ENCODE measurements at regions not wholly inside any gene's neighbourhood (a gene's known extent, or its start where the extent isn't known, plus 50 kb on each side); places are given as distances from the start of the nearest gene placed in this dataset.
"Not testable (repeated sequence)": the region's sequence is repeated elsewhere in the genome, so short reads cannot be mapped to it uniquely, and the experiment has no call there.

DNA sequence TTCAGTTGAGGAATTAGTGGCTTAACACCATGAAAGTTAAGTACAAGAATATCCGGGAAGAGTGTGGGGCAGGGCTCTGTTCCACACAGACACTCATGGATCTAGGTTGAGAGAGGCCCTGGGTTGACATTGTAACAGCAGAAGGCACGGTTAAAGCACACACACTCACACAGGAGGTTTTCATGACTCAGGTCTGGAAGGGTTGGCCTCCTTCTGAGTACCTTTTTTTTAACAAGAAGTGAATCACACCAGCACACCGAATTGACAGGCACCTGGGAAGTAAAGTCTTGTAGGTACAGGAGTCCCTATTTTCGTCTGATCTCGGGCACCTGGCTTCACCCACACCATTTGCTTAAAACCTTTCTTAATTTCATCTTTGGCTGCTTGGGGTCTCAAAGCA lies 509.4 kb upstream of the ADARB2 start:
- no peak for DNase-seq (ENCODE audit: low read depth)

DNA sequence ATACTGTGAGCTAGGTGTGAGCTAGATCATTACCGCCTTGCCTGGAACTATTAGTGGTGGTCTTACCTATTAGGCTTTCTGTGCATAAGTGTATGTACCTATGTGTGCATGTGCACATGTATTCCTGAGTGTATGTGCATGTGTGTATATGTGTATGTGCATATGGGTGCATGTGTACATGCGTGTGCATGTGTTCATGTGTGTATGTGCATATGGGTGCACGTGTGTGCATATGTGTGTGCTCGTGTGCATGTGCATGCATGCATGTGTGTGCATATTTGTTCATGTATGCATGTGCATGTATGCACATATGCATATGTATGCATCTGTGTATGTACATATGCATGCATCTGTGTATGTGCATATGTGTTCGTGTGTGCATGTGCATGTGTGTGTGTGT lies 508.3 kb upstream of the ADARB2 start:
- DNase-seq (ENCODE audit: low read depth): no peak

DNA sequence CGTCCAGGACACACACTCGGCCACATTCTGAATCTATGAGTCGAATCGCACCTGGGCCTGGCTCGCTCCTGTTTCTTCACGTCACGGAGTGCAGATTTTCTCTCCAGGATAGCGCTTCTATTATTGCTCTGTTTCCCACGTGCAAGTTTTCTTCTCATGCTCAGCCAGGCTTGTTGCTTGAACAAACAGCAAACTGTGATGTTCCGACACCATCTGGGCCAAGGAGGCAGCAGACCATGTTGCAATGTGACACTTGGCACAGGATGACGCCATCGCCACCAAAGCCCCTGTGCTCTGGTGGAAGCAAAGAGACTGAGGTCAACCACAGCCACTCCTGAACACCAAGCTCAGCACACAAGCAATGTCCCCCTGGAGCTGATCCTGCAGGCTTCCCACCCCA lies 507.1 kb upstream of the ADARB2 start:
- no peak for DNase-seq (ENCODE audit: low read depth)

DNA sequence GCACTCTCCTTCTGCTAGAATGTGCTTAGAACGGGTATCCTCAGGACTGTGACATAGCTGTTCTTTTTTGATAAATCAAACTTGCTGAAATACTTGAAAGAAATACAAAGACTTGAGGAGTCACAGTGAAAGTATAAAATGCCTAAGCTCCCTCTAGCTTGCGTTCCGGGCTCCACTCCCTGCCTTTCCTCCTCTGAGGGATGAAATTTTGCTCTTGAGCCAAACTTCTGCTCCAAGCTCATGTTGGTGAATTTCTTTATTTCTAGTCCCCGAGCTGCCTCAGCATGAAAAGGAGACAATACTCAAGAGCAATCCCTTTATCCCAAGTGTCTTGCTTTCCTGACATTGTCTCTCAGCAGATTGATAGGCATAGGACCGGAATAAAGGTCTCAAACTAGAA lies 499.6 kb upstream of the ADARB2 start:
- no peak for DNase-seq (ENCODE audit: low read depth)

DNA sequence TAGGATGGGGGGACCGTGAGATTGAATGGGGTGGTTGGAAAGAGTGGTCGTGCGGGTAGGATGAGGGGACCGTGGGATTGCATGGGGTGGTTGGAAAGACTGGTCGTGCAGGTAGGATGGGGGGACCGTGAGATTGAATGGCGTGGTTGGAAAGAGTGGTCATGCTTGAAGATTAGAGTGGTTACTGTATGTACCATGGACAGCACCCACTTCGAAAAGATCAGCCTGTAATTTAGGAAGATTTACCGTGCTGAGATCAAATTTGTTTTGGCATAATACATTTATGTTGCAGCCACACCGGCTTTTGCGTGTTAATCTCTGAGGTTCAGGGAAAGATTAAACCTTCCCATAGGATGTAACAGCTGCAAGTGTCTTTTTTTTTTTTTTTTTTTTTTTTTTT lies 495.2 kb upstream of the ADARB2 start:
- DNase-seq (ENCODE audit: low read depth): no peak

DNA sequence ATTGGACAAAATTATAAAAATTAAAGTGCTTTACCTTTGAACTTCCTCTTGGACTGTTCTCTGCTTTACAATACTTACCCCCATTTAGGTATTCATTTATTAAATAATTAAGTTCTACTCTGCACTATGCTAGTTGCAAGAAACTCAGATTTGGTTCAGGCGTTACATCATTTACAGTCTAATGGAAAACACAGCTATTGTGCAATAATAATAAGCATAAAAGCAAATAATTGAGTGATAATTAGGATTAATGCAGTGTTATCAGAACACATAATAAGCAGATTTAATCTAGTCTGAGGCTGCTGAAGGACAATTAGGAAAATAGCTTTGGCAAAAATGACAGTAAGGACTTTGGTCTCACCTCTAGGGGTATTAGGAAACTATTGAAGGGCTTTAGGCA lies 493.2 kb upstream of the ADARB2 start:
- DNase-seq (ENCODE audit: low read depth): no peak

DNA sequence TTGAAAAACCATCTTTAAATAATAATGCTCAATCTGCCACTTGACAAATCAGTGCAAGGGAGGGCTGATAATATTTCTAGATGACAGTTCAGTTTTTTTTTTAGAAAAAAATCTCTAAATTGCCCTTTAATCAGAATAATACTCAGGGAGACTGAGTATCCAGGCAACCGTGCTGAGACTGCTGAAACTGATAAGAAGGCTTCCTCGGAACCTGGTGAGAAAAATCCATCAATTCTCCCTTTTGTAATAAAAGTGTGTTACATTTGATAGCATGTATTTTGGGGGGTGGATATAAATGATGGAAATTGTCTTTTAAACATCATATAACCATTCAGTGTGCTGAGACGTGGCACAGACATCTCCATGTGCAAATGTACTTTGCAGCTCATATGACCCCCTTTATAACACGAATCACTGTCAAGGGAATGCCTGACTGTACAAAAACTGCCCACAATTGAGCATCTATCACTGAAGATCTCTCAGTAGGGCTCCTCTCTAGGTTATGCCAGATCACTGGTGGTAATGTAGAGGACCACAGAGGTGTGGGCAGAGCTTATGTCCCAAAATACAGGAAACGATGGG lies 491.1 kb upstream of the ADARB2 start:
- DNase-seq (ENCODE audit: low read depth): no peak

DNA sequence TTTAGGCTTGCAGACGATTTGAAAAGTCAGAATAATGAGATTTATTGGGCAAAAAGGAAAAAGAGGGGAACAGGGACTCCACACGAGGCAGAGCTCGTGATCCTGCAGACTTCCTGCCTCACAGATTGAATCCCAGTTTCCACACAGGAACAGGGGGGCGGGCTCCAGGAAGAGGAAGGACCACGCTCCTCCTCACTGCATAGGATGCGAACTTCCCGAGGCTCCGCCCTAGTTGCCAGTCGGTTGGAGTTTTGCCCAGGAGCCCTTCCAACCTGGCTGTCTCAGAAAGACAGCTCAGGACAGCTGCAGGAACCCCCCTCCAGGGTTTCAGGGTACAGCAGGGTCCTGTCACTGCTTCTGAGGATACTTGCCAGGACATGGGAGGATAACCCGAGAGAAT lies 488.3 kb upstream of the ADARB2 start:
- no peak for DNase-seq (ENCODE audit: low read depth)

DNA sequence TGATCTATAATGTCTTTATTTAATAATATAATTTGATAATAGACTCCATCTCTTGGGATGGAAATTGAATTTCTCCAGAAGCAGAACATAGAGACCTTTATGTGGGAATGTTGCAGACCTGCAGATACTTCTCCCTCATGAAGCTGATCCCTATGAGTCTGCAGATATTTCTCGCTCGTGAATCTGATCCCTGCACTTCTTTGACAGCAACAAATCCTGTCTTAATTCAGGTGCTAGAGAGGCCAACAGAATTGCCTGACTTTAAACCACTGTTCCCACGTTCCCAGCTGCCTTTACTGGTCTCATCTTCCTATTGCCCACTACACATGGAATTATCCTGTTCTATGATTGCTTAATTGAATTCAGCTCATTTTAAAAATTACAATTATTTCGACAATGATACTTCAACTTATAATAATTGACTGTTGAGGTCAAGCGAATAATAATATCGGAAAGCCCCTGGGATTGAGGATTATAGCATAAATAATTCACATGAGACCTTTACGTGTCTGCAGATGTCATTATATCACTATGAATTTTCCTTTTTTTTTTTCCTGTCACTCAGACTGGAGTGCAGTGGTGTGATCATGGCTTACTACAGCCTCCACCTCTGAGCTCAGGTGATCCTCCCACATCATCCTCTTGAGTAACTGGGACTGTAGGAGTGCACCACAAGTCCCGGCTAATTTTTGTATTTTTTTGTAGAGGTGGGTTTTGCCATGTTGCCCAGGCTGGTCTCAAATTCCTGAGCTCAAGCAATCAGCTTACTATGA lies 486.4 kb upstream of the ADARB2 start:
- DNase-seq (ENCODE audit: low read depth): no peak

DNA sequence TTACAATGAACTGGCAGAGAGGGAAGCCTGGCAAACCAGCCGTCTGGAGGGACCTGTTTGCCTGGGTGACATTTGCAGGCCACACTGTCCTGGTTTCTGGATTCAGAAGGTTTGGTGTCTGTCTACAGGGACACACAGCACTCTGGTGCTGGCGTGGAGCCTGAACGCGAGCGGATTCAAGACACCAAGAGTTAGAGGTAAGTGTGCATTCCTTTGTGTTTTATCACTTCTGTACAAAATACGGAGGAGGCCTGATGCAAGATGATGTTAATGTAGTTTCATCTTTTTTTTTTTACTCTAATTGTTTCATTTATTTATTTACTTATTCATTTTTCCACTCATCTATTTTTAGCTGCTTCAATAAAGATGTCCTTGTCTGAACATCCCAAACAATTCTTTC lies 485.3 kb upstream of the ADARB2 start:
- DNase-seq (ENCODE audit: low read depth): no peak

DNA sequence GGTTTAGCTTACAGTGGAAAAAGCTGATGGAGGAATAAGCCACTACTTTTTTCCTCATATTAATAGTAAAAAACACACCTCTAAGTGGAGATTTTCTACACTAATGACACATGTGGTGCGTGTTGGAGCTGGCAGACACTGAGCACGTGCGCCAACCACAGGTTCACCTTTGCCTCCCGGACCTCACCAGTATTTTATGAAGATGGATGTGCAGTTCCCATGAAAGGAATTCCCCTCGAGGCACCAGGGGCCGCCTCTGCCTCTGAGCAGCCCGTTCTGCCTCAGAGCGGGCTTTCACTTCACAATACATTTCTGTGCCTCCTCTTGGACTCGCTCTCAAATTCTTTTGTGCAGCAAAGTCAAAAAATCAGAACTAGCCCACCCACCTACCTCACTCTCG lies 477.5 kb upstream of the ADARB2 start:
- no peak for DNase-seq (ENCODE audit: low read depth)

DNA sequence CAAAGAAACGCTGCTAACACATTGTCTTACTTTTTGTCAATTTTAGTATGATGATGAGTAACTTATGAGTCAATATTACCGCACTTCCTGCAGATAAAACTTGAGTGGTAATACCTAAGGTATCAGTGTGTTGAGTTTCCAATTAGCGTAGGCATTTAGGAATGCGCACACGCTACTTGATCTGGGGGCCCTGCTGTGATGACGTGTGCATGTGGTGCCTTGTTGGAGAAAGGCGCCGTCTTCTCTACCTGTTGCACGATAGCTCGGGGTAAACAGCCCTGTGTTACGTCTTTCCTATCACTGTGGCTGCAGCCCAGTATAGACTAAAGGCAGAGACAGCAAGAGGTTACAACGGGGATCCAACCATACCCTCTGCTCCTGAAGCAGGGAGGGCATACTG lies 476.8 kb upstream of the ADARB2 start:
- DNase-seq (ENCODE audit: low read depth): no peak

DNA sequence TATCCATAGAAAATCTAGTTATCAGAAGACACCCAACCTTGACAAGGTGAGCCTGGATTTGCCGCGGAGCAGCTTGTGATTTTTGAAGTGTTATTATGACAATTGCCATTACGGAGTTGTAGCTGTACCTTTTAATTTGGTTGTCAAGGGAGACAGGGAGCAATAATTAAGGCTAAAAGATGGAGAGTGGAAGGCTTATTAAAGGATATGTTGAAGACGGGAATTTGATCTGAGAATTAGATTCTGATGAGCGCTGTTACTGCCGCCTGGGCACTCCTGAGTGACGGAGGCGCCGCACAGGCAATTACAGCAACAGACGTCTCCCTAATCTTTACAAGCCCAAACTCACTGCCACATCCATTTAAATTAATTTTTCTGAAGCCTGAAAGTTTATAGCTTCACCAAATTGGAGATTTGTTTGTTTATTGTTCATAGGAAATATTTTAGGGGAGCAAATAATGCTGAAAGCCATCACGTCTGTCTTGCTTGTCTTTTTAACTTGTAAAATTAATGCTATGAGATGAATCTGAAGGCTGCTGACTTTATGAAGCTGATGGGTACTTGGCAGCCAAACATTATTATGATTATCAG lies 475.0 kb upstream of the ADARB2 start:
- no peak for DNase-seq (ENCODE audit: low read depth)

DNA sequence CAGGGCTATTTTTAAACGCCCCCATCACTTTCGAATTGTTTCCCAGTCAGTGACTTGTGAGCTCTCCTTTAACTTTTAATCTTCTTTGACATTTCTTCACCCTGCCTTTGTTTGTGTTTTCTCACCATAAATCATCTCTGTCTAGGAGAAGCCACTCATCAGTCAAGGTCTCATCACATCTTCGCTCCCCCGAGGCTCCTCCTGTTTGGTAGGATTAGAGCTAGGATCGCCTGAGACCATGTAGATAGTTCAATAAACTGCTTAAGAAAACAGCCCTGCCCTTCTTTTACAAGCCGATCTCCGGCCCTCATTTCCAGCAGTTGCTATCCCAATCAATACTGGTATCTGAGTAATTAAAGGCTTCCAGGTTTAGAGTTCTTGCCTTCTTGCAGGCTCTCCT lies 472.8 kb upstream of the ADARB2 start:
- no peak for DNase-seq (ENCODE audit: low read depth)

DNA sequence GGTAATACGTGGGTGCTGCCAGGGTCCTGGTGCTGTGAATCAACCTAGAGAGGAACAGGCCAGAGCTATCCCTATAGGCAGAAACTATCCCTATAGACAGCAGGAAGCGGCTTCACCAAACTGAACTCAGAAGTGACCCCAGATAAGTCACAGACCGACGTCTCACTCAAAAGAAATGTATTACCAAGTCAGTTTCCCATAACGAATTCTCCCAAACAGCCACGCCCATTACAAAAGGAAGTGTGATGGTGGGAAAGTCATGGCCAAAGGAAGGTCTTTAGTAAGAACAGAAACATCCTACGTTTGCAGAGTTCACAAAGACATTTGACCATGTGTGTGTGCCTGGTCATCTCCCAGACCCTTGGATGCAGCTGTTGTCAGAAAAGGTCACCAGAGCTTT lies 470.8 kb upstream of the ADARB2 start:
- DNase-seq (ENCODE audit: low read depth): no peak

DNA sequence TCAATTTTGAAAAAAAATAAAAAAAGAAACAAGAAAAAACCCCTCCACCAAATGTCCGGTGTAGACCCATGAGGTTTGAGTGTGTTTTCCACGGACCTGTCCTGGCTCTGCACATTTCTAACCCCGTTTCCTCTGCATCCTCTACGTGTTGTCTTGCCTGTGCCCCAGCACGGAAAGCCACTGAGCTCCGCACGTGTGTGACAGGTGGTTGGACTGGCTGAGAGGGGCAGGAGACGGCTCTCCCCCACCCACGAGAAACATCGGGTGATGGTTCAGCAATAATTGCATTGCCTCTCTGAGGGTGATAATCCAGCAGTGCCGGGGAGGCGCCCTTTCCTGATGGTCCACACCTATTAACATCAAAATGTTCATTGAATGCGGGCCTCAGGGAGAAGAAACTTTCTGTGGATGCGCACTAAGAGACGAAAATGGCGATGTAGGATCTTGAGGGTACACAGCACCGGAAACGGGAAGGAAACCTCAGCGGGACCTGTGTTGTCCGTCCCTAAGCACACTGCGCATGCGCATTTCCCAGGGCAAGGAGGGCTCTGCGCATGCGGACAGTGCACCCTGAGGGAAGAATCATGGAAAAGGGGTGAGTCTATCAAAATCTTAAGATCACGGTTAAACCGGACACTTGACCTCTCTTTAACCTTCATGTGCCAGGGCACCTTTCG lies 470.1 kb upstream of the ADARB2 start:
- DNase-seq (ENCODE audit: low read depth): no peak

DNA sequence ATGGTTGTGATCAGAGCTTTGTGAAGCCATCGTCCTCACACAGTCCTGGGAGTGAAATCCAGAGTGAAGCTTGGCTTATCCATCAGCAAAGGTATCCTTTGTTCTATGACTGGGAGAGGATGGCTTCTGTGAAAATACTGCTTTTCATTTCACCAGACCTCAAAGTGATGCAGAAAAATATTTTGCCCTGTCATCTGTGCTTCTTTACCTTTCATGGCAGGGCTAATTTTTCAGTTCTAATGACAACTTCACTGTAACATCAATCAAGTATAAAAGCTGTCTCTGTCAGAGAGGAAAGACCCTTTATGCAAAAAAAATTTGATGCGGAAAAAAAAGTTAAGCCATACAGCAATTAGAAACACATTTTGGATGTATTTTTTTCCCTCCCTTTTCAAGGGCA lies 468.1 kb upstream of the ADARB2 start:
- no peak for DNase-seq (ENCODE audit: low read depth)

DNA sequence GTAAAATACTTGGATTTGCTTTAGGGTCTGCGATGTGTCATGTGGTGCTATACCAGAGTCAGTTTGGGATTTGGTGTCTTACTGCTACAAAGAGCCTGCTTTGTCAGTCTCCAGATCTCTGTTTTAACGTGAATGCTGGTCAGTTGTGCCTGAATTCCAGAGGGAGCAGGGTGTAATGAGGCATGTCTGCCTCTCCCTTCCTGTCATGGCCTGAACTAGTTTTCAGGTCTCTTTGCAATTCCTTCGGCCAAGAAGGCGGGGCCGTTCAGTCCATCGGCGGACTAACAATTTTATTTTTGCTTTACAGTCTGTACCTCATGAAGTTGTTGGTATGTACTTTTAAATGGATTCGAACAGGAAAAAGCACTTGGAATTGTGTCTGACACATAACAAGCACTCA lies 465.1 kb upstream of the ADARB2 start:
- no peak for DNase-seq (ENCODE audit: low read depth)

DNA sequence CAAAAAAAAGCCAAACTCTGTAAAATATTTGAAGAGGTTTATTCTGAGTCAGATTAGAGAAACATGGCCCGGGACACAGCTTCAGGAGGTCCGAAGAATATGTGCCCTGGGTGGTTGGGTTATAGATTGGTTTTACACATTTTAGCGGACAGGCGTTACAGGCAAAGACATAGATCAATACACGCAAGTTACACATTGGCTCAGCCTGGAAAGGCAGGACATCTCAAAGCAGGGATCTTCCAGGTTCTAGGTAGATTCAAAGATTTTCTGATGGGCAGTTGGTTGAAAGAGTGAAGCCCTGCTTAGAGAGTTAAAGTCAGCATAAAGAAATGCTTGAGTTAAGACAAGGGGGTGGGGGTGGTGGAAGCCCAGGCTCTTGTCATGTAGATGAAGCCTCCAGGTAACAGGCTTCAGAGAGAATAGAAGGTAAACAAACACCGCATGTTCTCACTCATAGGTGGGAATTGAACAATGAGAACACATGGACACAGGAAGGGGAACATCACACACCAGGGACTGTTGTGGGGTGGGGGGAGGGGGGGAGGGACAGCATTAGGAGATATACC lies 464.3 kb upstream of the ADARB2 start:
- DNase-seq (ENCODE audit: low read depth): no peak

DNA sequence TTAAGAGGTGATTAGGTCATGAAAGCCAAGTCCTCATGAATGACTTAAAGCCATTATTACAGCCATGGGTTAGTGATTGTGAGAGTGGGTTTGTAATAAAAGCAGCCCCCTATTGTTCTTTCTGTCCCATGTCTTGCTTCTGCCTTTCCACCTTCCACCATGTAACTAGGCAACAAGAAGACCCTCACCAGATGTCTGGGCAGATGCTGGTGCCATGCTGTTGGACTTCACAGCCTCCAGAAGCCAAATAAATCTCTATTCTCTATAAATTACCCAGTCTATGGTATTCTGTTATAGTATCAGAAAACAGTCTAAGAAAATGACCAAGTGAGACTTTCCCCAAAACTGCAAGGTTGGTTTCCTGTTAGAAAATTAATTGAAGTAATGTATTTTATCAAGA lies 460.3 kb upstream of the ADARB2 start:
- DNase-seq (ENCODE audit: low read depth): no peak

DNA sequence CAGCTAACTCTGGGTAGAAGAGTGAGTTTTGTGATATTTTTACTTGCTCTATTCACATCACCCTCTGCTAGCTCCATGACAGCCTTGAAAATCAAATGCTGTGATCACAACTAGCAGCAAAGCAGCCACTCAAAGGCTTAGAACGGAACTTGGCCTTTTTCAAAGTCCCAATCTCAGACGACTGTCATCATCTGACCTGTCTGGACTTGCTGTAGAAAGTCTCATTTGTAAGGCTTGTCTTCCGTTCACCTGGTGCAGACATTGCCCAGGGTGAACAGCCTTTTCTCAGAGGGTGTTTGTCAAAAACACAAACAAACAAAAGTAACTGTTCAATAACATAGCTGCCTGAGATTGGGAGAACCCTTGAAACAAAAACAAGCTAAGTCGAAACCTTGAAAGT lies 458.9 kb upstream of the ADARB2 start:
- no peak for DNase-seq (ENCODE audit: low read depth)

DNA sequence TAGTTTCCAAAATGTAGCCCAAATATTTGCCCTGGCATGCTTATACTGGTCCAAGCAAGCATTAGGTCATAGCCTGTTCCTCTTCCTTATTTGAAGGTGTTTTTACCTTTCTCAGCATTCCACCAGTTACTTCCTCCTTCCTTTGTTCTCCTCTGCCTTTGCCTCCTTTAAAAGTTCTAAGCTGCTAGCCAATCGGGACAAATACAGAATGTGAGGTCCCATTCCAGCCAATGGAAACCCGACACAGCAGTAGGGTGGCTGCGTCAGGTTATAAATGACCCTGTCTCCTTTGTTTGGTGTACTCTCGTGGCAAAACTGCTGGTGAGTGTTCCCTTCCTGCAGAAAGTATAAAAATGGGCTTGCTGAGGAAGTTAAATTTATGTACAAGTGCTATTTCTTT lies 452.0 kb upstream of the ADARB2 start:
- DNase-seq (ENCODE audit: low read depth): not testable (repeated sequence)

DNA sequence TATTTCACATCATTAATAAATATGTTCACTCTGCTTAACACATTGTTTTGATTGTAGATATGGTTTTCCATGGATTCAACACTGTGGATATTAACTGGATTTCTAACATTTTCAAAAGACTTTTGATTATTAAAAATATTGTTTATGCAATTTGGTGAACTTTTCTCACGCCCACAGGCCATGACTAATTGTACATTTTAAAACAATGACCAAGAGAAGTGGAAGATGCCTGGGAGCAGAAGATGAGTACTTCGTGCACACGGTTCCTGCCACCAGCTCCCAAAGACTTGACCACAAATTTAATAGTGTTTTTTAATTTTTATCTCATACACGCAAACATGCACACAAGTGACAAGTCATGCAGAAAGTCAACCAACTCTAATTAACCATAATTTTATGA lies 451.0 kb upstream of the ADARB2 start:
- no peak for DNase-seq (ENCODE audit: low read depth)

All from GM04504 (cell line).